Epithelial cell of esophagus (primary cell): ENCODE measurements at regions not wholly inside any gene's neighbourhood (a gene's known extent, or its start where the extent isn't known, plus 50 kb on each side); places are given as distances from the start of the nearest gene placed in this dataset.

Experiments used
- DNase-seq: peaks from one replicate; pipeline ENCODE4 v3.0.0; 2010; ENCODE audit warnings: low read depth
- H3K4me3 ChIP-seq: 2 replicates; pipeline ENCODE4 v1.5.1; 2011; ENCODE audit warnings: mild to moderate bottlenecking, low read length, control low read depth
- TF ChIP-seq, protein P1 (sequence below): IDR thresholded peaks from 2 replicates; pipeline ENCODE4 v1.5.1; 2011; ENCODE audit warnings: low read depth, mild to moderate bottlenecking, low read length, control low read depth, inconsistent platforms; ENCODE audit not compliant: insufficient read depth; ENCODE audit errors: missing control alignments

DNA sequence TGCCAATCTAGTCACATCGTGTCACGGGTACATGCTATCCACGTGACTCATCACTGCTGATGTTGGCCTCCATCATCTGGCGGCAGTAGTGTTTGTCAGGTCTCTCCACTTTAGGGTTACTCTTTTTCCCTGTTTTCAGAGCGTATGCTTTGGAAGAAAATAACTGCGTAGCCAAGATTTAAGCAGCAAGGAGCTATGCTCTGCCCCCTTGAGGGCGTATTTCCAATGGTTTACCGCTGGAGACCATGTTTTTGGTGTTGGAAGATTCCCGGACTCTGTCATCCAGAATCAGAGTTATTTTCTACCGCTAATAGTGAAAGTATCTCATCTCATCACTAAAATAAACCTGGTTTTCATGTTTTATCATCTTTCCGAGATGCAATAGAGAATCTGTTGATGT, 306.5 kb downstream of the C6orf118 start:
- DNase-seq = no peak
- H3K4me3 ChIP-seq = no peak overlapping the region
- TF ChIP-seq, protein P1, sequence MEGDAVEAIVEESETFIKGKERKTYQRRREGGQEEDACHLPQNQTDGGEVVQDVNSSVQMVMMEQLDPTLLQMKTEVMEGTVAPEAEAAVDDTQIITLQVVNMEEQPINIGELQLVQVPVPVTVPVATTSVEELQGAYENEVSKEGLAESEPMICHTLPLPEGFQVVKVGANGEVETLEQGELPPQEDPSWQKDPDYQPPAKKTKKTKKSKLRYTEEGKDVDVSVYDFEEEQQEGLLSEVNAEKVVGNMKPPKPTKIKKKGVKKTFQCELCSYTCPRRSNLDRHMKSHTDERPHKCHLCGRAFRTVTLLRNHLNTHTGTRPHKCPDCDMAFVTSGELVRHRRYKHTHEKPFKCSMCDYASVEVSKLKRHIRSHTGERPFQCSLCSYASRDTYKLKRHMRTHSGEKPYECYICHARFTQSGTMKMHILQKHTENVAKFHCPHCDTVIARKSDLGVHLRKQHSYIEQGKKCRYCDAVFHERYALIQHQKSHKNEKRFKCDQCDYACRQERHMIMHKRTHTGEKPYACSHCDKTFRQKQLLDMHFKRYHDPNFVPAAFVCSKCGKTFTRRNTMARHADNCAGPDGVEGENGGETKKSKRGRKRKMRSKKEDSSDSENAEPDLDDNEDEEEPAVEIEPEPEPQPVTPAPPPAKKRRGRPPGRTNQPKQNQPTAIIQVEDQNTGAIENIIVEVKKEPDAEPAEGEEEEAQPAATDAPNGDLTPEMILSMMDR = no peak

DNA sequence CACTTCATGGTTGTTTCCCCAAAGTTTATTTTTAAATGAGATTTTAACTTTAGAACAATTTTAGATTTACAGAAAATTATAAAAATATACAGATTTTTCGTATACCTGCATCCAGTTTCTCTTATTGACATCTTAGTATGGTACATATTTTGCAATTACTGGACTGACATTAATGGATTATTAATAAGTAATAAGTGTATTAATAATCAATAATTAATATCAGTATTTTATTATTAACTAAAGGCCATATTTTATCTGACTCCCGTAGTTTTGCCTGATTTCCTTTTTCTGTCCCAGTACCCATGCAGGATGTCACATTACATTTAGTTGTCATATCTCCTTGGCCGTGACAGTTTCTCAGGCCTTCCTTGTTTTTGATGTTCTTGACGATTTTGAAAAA, 307.0 kb downstream of the C6orf118 start:
- no peak for DNase-seq
- TF ChIP-seq, protein P1 = no peak

GRCh38 chr6:165001502-165002157, 307.8 kb downstream of the C6orf118 start:
- TF ChIP-seq, protein P1 = no peak
- no peak overlapping the region for H3K4me3 ChIP-seq
- DNase-seq = no peak

More for the DNA sequence above, 307.0 kb downstream of the C6orf118 start:
- no peak overlapping the region for H3K4me3 ChIP-seq

DNA sequence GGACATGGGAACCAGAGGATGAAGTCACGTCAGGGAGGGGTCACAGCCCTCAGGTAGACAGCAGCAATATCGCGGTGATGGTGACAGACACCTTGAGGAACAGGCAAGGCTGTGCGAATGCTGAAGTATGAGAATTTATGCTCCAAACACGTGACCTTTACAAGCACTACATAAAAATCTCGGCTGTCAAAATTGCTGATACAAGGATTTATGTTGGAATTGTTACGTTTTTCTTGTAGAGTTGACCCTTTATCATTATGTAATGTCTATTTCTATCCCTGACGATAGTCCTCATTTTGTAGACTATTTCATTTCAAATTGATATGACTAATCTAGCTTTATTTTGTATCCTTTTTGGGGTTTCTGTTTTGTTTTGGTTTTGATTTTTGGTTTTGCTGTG, 311.1 kb downstream of the C6orf118 start:
- DNase-seq = no peak
- H3K4me3 ChIP-seq = no peak overlapping the region
- TF ChIP-seq, protein P1 = no peak

DNA sequence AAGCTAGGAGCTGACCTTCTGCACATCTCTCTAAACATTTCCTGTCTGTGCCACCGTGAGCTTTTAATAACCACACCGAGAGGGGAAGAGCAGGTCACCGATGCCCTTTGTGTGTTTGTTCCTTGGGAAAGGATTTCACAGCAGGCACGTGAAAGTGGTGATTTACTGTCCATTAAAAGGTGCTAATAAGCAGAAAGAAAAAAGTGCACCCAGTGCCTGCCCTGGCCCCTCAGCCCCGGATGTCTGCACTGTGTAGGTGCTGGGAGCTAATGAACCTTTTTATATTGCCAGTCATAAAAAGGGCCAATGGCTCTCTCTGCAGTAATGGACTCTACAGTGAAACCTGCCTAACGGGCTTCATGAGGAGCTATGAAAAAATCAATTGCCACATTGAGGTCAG, 312.6 kb downstream of the C6orf118 start:
- TF ChIP-seq, protein P1 = no peak
- DNase-seq = no peak
- no peak overlapping the region for H3K4me3 ChIP-seq

GRCh38 chr6:164991573-164991972, 317.8 kb downstream of the C6orf118 start:
- DNase-seq = no peak
- TF ChIP-seq, protein P1 = no peak
- H3K4me3 ChIP-seq = no peak overlapping the region

DNA sequence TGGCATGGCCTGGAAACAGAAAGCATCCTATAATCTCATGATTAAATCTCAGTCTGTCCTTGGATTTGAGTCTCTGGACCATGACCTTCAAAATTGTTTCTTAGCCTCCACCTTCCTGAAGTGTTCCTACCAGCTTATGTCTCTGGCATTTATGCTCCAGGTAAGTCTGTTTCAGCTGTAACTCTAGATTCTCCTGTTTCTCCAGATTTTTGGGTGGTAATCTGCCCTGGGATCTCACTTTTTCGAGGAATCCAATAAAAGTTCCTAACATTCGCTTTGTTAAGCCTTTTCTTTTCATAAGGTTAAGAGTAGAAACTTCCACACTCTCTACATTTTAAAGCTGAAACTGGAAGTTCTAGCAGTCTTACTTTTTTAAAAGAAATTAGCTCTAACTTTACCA, 318.5 kb downstream of the C6orf118 start:
- H3K4me3 ChIP-seq = no peak overlapping the region
- TF ChIP-seq, protein P1 = no peak
- DNase-seq = no peak
